CD4-positive, CD25-positive, alpha-beta regulatory T cell (primary cell): ENCODE measurements at regions not wholly inside any gene's neighbourhood (a gene's known extent, or its start where the extent isn't known, plus 50 kb on each side); places are given as distances from the start of the nearest gene placed in this dataset.

Experiments
- ATAC-seq, 2 donors: fragments of 150-1000 bp; cut with Tn5 transposase; one replicate each; pipeline ENCODE4 v1.10.0; 2021; ENCODE audit warnings: low read depth in 2 of 2, moderate number of reproducible peaks in 2 of 2, moderate library complexity in 1 of 2
- DNase-seq, 3 donors: peaks; one replicate each; pipeline versions ENCODE4 v3.0.0 to v3.0.0-alpha.2; 2012 to 2022; ENCODE audit warnings: mixed read lengths in 1 of 3
- H3K27ac ChIP-seq: one replicate; pipeline ENCODE4 v1.7.0; 2013; ENCODE audit warnings: mild to moderate bottlenecking, low read length; ENCODE audit not compliant: insufficient read depth, poor library complexity, severe bottlenecking
- H3K27me3 ChIP-seq: one replicate; pipeline ENCODE4 v1.7.0; 2013; ENCODE audit warnings: low read length; ENCODE audit not compliant: control insufficient read depth, insufficient read depth
- H3K36me3 ChIP-seq: one replicate; pipeline ENCODE4 v1.7.0; 2013; ENCODE audit warnings: mild to moderate bottlenecking, low read length, moderate library complexity; ENCODE audit not compliant: control insufficient read depth, insufficient read depth
- H3K4me1 ChIP-seq: 2 replicates; pipeline ENCODE4 v1.7.0; 2013; ENCODE audit warnings: mild to moderate bottlenecking, low read length; ENCODE audit not compliant: insufficient read depth, control insufficient read depth, poor library complexity, severe bottlenecking
- H3K4me3 ChIP-seq: one replicate; pipeline ENCODE4 v1.7.0; 2013; ENCODE audit warnings: low read depth, mild to moderate bottlenecking, low read length, moderate library complexity
- H3K9me3 ChIP-seq, 2 experiments: 1 replicate in 1 of 2; 2 replicates in 1 of 2; pipeline ENCODE4 v1.7.0; 2013; ENCODE audit warnings: low read length in 2 of 2, mild to moderate bottlenecking in 1 of 2, moderate library complexity in 1 of 2; ENCODE audit not compliant: control insufficient read depth in 2 of 2
- H3K27ac Mint-ChIP-seq, 3 donors: one replicate each; pipeline ENCODE4 v1.8.0; 2020 to 2022; ENCODE audit warnings: mild to moderate bottlenecking in 3 of 3, mixed read lengths in 3 of 3, moderate library complexity in 2 of 3
- H3K27me3 Mint-ChIP-seq: one replicate; pipeline ENCODE4 v1.8.0; 2022; ENCODE audit warnings: mild to moderate bottlenecking, mixed read lengths
- H3K36me3 Mint-ChIP-seq: one replicate; pipeline ENCODE4 v1.8.0; 2020; ENCODE audit warnings: mixed read lengths
- H3K4me1 Mint-ChIP-seq, 4 donors: one replicate each; pipeline ENCODE4 v1.8.0; 2020 to 2022; ENCODE audit warnings: mixed read lengths in 4 of 4, mild to moderate bottlenecking in 1 of 4
- H3K4me3 Mint-ChIP-seq, 4 donors: one replicate each; pipeline ENCODE4 v1.8.0; 2020 to 2022; ENCODE audit warnings: mild to moderate bottlenecking in 4 of 4, mixed read lengths in 4 of 4, moderate library complexity in 3 of 4
- H3K9me3 Mint-ChIP-seq, 7 donors: one replicate each; pipeline ENCODE4 v1.8.0; 2020 to 2022; ENCODE audit warnings: mixed read lengths in 7 of 7, mild to moderate bottlenecking in 3 of 7, moderate library complexity in 2 of 7

DNA sequence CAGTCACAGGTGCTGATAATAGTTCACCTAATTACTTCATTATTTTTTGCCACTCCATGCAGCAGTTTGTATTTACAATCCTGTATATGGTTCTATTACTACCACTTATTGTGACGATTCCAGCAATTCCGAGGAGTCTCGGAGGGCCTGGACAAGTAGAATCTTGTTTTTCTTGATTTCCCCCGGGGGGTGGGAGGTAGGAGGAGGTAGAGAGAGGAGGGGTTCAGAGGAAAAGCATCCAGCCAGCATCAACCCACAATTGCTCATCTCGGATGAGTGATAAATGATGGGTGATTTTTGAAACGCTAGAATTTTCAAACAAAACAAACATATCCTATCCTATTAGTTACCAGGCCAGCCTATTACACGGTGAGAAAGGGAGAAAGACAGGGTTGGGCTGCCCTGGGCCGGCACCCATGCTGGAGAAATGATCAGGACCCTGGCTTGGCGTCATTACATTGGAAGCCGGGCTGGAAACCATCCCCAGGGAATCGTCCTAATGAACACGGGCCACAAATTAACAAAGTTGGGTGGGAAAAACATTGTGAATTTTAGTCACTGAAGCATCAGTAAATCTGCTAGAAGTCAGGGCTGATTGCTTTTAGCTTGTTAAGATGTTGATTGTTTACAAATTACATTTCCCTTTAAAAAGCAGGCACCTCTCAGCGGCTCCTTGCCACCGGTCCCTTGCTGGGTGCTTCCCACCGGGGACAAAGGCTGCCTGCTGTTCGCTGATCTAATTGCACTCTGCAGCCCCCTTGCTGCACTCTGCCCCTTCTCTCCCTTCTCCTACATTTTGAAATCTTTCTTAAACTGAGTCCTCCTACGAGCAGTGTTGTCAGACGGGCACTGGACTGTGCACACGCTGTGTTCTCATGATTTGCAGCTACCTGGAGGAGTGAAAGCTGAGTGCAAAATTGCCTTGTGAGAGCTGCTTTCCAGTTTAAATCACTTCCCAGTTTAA is 95.5 kb downstream of the FAM204A start:
- H3K4me1 ChIP-seq: no peaks in the 10 kb centered on the region
- no peak overlapping the region for H3K4me3 ChIP-seq
- no peak for ATAC-seq
- Mint-ChIP-seq H3K4me1 (peaks cover 0 to 4% (median 0%) of the 10 kb centered on the region in 4 donors), H3K36me3 (no peaks in the 10 kb centered on the region), H3K4me3 (no peak overlapping the region), H3K27me3 (peaks cover 37% of the 10 kb centered on the region), H3K9me3 (peaks cover 0 to 3% (median 0%) of the 10 kb centered on the region in 7 donors), H3K27ac (peak overlapping the region in 1 of 3 donors; percentile 23)
- no peak for DNase-seq
- H3K36me3 ChIP-seq: no peaks in the 10 kb centered on the region
- no peaks in the 10 kb centered on the region for H3K9me3 ChIP-seq
- peaks cover 20% of the 10 kb centered on the region for H3K27me3 ChIP-seq
- H3K27ac ChIP-seq: no peak overlapping the region

DNA sequence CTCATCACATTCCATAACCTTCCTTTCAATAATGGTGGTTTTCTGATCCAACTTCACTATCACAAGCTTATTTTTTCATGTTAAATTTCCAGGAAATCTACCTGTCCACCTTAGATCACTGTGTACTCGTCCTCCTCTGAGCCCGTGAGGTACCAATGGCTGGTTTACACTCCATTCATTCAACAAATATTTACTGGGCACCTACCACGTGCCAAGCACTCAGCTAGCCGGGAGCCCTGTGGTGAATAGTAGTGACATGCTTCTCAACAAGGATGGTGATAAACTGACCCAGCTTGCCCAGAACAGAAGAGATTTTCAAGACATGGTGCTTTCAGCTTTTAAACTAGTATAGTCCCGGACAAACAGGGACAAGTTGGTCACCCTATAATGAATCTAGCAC is 98.2 kb downstream of the FAM204A start:
- H3K27ac ChIP-seq: no peak overlapping the region
- H3K27me3 Mint-ChIP-seq: peaks cover 42% of the 10 kb centered on the region
- peaks cover 0 to 4% (median under 1%) of the 10 kb centered on the region in 4 donors for H3K4me1 Mint-ChIP-seq
- no peak for ATAC-seq
- H3K36me3 Mint-ChIP-seq: no peaks in the 10 kb centered on the region
- no peaks in the 10 kb centered on the region for H3K9me3 Mint-ChIP-seq
- H3K27me3 ChIP-seq: peaks cover 20% of the 10 kb centered on the region
- H3K27ac Mint-ChIP-seq: no peak overlapping the region
- H3K4me1 ChIP-seq: no peaks in the 10 kb centered on the region
- no peak overlapping the region for H3K4me3 Mint-ChIP-seq
- no peak overlapping the region for H3K4me3 ChIP-seq
- no peak for DNase-seq
- no peaks in the 10 kb centered on the region for H3K36me3 ChIP-seq
- no peaks in the 10 kb centered on the region for H3K9me3 ChIP-seq

DNA sequence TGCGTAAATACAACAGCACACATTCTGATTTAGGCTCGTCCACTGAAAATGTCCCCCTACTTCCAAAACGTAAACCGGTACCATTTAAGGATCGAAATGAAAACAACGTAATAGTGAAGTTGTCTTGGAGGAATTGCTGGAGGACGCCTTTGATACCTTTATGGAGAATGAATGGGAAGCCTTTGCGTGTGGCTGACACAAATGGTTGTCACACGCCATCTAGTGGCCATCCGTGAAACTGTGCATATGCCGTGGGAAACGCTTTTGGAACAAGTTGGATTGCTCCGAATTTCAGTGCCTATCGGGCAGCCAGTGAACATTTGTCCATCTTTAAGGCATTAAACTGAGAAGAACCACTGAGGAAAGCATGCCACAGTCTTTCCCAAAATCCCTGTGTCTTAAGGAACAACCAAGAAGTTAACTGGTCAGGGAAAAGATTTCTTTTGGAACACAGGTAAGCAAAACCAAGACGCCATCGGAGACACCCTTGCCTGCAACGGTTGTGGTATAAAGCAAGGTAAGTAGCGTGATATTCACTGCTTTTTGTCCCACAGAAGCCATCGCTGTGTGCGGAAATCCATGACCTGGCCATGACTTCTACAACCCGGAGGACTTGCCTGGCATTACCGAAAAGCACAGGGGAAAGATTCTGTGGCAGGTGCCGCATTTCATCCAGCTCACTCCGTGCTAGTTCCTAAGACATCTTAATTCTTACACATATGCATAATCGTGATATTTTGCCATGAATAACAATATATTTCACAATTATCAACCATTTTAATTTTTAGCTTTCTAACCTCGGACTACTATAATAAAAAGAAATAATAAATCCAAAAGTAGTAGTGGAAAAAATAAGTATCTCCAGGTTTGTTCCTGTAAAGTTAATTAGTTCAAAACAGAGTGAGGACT is 100.6 kb downstream of the FAM204A start:
- H3K36me3 Mint-ChIP-seq: no peaks in the 10 kb centered on the region
- ATAC-seq: no peak
- H3K27ac ChIP-seq: no peak overlapping the region
- H3K4me3 ChIP-seq: no peak overlapping the region
- DNase-seq: peak; percentile 41 to 63 (median 46)
- no peaks in the 10 kb centered on the region for H3K4me1 ChIP-seq
- H3K36me3 ChIP-seq: no peaks in the 10 kb centered on the region
- H3K9me3 Mint-ChIP-seq: no peaks in the 10 kb centered on the region
- no peak overlapping the region for H3K4me3 Mint-ChIP-seq
- peaks cover 0 to 2% (median under 1%) of the 10 kb centered on the region in 4 donors for H3K4me1 Mint-ChIP-seq
- no peaks in the 10 kb centered on the region for H3K9me3 ChIP-seq
- peaks cover 17% of the 10 kb centered on the region for H3K27me3 ChIP-seq
- peaks cover 25% of the 10 kb centered on the region for H3K27me3 Mint-ChIP-seq
- no peak overlapping the region for H3K27ac Mint-ChIP-seq

DNA sequence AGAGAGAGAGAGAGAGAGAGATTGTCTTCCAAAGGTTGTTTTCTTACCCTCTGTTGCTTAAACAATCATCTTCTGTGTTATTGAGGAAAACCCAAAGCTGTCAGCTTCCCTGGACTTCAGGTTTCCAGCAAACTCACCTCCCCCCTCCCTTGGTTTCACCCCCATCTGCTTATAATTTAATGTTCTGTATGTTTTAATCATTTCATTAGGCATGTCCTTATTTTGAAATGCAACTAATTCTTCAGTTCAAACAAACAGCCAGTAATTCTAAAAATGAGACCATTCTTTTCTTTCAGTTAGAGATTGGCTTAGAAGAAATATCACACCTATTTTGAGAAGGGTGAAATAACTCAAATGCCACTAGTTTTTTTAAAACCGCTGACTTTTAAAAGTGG is 102.9 kb downstream of the FAM204A start:
- Mint-ChIP-seq H3K36me3 (no peaks in the 10 kb centered on the region), H3K27me3 (peaks cover 17% of the 10 kb centered on the region)
- ATAC-seq: no peak

DNA sequence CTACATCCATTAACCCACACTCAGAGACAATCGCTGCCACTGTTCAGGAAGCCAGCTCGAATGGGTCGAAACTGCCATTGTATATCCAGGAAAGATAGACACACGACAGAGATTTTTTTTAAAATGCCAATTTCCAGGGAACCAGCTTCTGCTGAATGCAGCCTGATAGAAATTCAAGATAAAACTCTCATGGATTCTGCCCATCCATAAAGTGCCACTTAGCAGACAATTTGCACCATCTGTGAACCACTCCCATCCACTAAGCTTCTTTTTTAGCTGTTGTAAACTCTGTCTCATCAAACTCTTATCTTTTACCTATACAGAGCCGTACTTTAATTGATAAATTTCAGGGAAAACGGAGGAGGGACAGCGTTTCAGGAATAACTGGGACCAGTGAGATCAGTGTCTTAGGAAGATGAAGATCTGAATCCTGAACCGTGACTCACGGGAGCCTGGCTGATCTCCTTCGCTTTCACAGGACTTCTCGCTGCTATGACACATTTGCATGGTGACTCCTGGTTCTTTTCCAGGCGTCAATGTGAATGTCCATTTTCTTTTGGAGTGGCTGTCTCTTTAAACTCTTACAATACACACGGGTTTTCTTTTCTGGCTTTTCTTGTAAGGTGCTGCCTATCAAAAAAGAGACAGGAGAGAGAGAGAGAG is 103.4 kb downstream of the FAM204A start:
- Mint-ChIP-seq H3K27me3 (peaks cover 20% of the 10 kb centered on the region), H3K4me1 (peaks cover 0 to 2% (median 0%) of the 10 kb centered on the region in 4 donors), H3K4me3 (peak overlapping the region in 1 of 4 donors; percentile 61), H3K27ac (peak overlapping the region in 1 of 3 donors; percentile 1), H3K9me3 (peaks cover 0 to 2% (median 0%) of the 10 kb centered on the region in 7 donors), H3K36me3 (no peaks in the 10 kb centered on the region)
- Histone ChIP-seq H3K36me3 (no peaks in the 10 kb centered on the region), H3K4me1 (no peaks in the 10 kb centered on the region), H3K9me3 (no peaks in the 10 kb centered on the region), H3K27ac (no peak overlapping the region), H3K4me3 (no peak overlapping the region), H3K27me3 (peaks cover 11% of the 10 kb centered on the region)
- no peak for ATAC-seq
- DNase-seq: no peak

More for the DNA sequence above, 102.9 kb downstream of the FAM204A start:
- no peaks in the 10 kb centered on the region for H3K36me3 ChIP-seq
- no peak for DNase-seq
- Mint-ChIP-seq H3K9me3 (peaks cover 0 to 1% (median 0%) of the 10 kb centered on the region in 7 donors), H3K27ac (no peak overlapping the region), H3K4me3 (no peak overlapping the region), H3K4me1 (peaks cover 0 to 2% (median 0%) of the 10 kb centered on the region in 4 donors)
- peaks cover 11% of the 10 kb centered on the region for H3K27me3 ChIP-seq
- H3K27ac ChIP-seq: no peak overlapping the region
- H3K4me3 ChIP-seq: no peak overlapping the region
- no peaks in the 10 kb centered on the region for H3K9me3 ChIP-seq
- no peaks in the 10 kb centered on the region for H3K4me1 ChIP-seq

DNA sequence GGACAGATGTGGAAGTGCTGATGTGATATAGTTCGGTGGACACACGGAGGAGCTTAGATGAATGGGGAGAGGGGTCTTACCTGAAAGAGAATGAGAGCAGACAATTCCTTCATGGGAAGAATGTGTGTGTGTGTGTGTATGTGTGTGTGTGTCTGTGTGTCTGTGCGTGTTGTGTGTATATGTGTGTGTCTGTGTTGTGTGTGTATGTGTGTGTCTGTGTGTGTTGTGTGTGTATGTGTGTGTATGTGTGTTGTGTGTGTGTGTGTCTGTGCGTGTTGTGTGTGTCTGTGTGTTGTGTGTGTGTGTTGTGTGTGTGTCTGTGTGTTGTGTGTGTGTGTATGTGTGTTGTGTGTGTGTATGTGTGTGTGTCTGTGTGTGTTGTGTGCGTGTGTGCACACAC is 104.2 kb downstream of the FAM204A start:
- Histone ChIP-seq H3K4me1 (no peaks in the 10 kb centered on the region), H3K36me3 (no peaks in the 10 kb centered on the region), H3K27me3 (peaks cover 8% of the 10 kb centered on the region), H3K27ac (no peak overlapping the region), H3K9me3 (no peaks in the 10 kb centered on the region), H3K4me3 (no peak overlapping the region)
- H3K27me3 Mint-ChIP-seq: peaks cover 20% of the 10 kb centered on the region
- H3K36me3 Mint-ChIP-seq: no peaks in the 10 kb centered on the region
- DNase-seq (no peak), ATAC-seq (no peak)
- H3K4me3 Mint-ChIP-seq: no peak overlapping the region
- peaks cover 0 to 2% (median 0%) of the 10 kb centered on the region in 4 donors for H3K4me1 Mint-ChIP-seq
- H3K9me3 Mint-ChIP-seq: peaks cover 0 to 2% (median 0%) of the 10 kb centered on the region in 7 donors
- H3K27ac Mint-ChIP-seq: no peak overlapping the region

DNA sequence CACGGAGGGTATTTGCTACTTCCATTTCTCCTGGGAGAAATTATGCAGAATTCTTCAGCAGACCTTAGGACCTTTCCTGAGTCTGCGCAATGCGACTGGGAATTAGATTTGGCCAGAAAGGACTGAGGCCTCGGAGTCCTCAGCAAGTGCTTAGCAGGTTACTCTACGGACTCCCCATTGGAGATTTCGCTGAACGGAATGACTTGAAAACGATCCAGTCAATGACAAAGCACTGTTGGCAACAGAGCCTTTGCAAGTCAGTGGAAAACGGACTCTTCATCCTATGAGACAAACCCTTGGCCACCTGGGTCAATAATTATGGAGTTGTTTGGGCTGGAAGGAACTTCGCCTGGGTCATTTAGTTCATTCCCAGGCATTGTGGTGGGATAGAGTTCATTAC is 107.4 kb downstream of the FAM204A start:
- H3K4me1 ChIP-seq: no peaks in the 10 kb centered on the region
- H3K36me3 ChIP-seq: no peaks in the 10 kb centered on the region
- no peak overlapping the region for H3K4me3 Mint-ChIP-seq
- H3K27ac Mint-ChIP-seq: no peak overlapping the region
- peaks cover 14% of the 10 kb centered on the region for H3K27me3 Mint-ChIP-seq
- no peaks in the 10 kb centered on the region for H3K4me1 Mint-ChIP-seq
- H3K27me3 ChIP-seq: peaks cover 2% of the 10 kb centered on the region
- DNase-seq (no peak), ATAC-seq (no peak)
- H3K4me3 ChIP-seq: no peak overlapping the region
- H3K27ac ChIP-seq: no peak overlapping the region
- H3K9me3 ChIP-seq: no peaks in the 10 kb centered on the region
- no peaks in the 10 kb centered on the region for H3K36me3 Mint-ChIP-seq
- H3K9me3 Mint-ChIP-seq: peaks cover 0 to 2% (median 0%) of the 10 kb centered on the region in 7 donors
